ENCODE measurements at regions not wholly inside any gene's neighbourhood (a gene's known extent, or its start where the extent isn't known, plus 50 kb on each side); places are given as distances from the start of the nearest gene placed in this dataset.

DNA sequence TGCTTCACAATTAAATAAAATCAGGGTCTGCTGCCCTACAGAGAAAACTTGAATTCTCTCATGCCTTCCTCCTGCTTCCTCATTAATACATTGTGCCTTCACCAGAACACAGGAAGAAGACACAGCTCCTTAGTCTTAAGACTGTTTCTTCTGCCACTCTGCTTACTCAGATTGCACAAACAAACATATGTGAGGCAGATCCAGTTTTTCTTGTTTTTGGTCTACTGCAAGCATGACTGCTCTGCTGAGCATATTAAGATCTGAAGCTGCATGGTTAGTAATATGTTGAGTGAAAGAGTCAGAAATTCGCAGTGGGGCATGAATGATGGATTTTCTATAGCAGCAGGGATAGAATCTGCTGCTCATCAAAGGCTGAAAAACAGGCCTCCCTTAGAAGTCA, 321.1 kb upstream of the STXBP6 start:
- TF ChIP-seq, protein P1, sequence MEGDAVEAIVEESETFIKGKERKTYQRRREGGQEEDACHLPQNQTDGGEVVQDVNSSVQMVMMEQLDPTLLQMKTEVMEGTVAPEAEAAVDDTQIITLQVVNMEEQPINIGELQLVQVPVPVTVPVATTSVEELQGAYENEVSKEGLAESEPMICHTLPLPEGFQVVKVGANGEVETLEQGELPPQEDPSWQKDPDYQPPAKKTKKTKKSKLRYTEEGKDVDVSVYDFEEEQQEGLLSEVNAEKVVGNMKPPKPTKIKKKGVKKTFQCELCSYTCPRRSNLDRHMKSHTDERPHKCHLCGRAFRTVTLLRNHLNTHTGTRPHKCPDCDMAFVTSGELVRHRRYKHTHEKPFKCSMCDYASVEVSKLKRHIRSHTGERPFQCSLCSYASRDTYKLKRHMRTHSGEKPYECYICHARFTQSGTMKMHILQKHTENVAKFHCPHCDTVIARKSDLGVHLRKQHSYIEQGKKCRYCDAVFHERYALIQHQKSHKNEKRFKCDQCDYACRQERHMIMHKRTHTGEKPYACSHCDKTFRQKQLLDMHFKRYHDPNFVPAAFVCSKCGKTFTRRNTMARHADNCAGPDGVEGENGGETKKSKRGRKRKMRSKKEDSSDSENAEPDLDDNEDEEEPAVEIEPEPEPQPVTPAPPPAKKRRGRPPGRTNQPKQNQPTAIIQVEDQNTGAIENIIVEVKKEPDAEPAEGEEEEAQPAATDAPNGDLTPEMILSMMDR (IDR thresholded peaks at IDR 0.05): no peak
- TF ChIP-seq, protein P2, sequence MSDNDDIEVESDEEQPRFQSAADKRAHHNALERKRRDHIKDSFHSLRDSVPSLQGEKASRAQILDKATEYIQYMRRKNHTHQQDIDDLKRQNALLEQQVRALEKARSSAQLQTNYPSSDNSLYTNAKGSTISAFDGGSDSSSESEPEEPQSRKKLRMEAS (IDR thresholded peaks at IDR 0.05): no peak
- TF ChIP-seq CBX8 (IDR thresholded peaks at IDR 0.05) (no peak), RCOR1 (IDR thresholded peaks at IDR 0.05; ENCODE audit: low read depth, low read length) (no peak), EP300 (IDR thresholded peaks at IDR 0.05) (no peak)
